Upper lobe of left lung (tissue), 4 donors: ENCODE measurements at regions not wholly inside any gene's neighbourhood (a gene's known extent, or its start where the extent isn't known, plus 50 kb on each side); places are given as distances from the start of the nearest gene placed in this dataset.

Source experiments
- CTCF ChIP-seq, 6 experiments: fragments of 450-650 bp in 4 of 6; fragments of 200-600 bp in 2 of 6; sonication (generic) in 2 of 6; IDR thresholded peaks; one replicate each; pipeline ENCODE4 v1.5.1; 2016 to 2019; ENCODE audit warnings: antibody characterized with exemption in 6 of 6
- POLR2AphosphoS5 ChIP-seq, 2 donors: sonication (generic); formaldehyde crosslinking; IDR thresholded peaks; one replicate each; pipeline ENCODE4 v1.5.1; 2017; ENCODE audit warnings: antibody characterized with exemption in 2 of 2

DNA sequence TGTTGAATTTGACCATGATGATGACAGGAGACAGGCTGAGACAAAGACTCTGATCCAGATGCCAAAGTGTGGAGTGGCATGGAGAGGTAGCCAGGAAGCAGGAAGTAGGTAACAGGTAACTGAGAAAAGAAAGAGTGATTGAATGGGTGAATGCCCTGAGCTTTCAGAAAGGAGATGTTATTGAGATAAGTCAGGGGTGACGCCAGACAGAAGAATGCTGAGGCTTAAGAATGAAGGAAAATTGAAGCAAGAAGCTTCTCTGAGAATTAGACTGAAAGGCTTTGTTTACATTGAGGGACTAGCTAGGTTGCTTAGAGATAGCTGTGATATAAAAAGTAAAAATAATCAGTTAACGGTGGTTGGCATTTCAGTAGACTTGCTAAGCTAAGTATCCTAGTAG, 165.7 kb downstream of the PSAT1 start:
- TF ChIP-seq CTCF (IDR thresholded peaks at IDR 0.05) (no peak), POLR2AphosphoS5 (IDR thresholded peaks at IDR 0.05) (no peak)
